ENCODE measurements at regions not wholly inside any gene's neighbourhood (a gene's known extent, or its start where the extent isn't known, plus 50 kb on each side); places are given as distances from the start of the nearest gene placed in this dataset.

DNA sequence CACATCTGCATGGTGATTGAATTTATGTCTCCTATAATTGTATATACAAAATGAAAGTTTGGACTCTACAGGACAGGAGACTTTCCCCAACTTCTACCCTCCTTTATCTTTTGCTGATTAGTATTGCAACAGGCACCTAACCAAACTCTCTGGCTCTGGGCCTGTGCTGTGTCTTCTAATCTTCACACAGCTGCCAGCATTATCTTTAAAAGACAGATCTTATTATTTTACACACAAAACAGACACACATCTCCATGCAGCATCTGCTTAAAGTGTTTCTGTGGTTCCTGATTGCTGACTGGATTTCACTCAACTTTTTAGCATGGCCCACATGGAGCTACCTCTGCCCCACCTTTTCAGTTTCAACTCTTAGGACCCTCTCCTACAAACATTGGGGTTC lies 154.9 kb upstream of the PELI2 start:
- TF ChIP-seq POLR2AphosphoS5 (IDR thresholded peaks at IDR 0.05; ENCODE audit: low read depth) (no peak), CREB1 (CRISPR knock-in tag; IDR thresholded peaks at IDR 0.05; ENCODE audit: low read depth) (no peak), EZH2 (IDR thresholded peaks at IDR 0.05; ENCODE audit: low read depth, unreplicated experiment) (no peak)
- TF ChIP-seq, protein P1, sequence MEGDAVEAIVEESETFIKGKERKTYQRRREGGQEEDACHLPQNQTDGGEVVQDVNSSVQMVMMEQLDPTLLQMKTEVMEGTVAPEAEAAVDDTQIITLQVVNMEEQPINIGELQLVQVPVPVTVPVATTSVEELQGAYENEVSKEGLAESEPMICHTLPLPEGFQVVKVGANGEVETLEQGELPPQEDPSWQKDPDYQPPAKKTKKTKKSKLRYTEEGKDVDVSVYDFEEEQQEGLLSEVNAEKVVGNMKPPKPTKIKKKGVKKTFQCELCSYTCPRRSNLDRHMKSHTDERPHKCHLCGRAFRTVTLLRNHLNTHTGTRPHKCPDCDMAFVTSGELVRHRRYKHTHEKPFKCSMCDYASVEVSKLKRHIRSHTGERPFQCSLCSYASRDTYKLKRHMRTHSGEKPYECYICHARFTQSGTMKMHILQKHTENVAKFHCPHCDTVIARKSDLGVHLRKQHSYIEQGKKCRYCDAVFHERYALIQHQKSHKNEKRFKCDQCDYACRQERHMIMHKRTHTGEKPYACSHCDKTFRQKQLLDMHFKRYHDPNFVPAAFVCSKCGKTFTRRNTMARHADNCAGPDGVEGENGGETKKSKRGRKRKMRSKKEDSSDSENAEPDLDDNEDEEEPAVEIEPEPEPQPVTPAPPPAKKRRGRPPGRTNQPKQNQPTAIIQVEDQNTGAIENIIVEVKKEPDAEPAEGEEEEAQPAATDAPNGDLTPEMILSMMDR (conservative IDR thresholded peaks at IDR 0.05; ENCODE audit: low read depth in 2 of 2) = no peak

Measured in GM23338 (cell line).